ENCODE measurements at regions not wholly inside any gene's neighbourhood (a gene's known extent, or its start where the extent isn't known, plus 50 kb on each side); places are given as distances from the start of the nearest gene placed in this dataset.

GRCh38 chr16:72434159-72434558, 262.2 kb upstream of the PMFBP1 start:
- intact Hi-C loops (cut with micrococcal nuclease): no loop called here
- Mint-ChIP-seq H3K27me3 (ENCODE audit: low read depth in 2 of 2) (no peaks in the 10 kb centered on the region), H3K36me3 (peaks cover 29% of the 10 kb centered on the region), H3K27ac (no peak overlapping the region), H3K4me1 (no peaks in the 10 kb centered on the region), H3K4me3 (no peak overlapping the region), H3K9me3 (peaks cover 8 to 17% of the 10 kb centered on the region in 2 donors)
- H3K4me3 ChIP-seq (ENCODE audit: low read length): no peak overlapping the region
- no peak for TF ChIP-seq CTCF (IDR thresholded peaks at IDR 0.05)
- no peak overlapping the region for H3K27ac ChIP-seq (ENCODE audit: low read length)
- DNase-seq: peak in 1 of 2 donors; percentile 8
- H3K9me3 ChIP-seq (ENCODE audit: control insufficient read depth, insufficient read depth, low read length): no peaks in the 10 kb centered on the region
- 100% methylated on average over 2 of the region's 2 CpGs for WGBS (ENCODE audit: insufficient coverage)
- no peak for ATAC-seq
- no peaks in the 10 kb centered on the region for H3K4me1 ChIP-seq (ENCODE audit: control insufficient read depth, insufficient read depth, low read length)
- H3K36me3 ChIP-seq (ENCODE audit: control insufficient read depth, insufficient read depth, low read length): no peaks in the 10 kb centered on the region
- H3K27me3 ChIP-seq (ENCODE audit: control insufficient read depth, insufficient read depth, low read length): no peaks in the 10 kb centered on the region

- no peak overlapping the region for H3K4me3 ChIP-seq (ENCODE audit: low read length)
- WGBS (ENCODE audit: insufficient coverage): 88% methylated on average over 1 of the region's 2 CpGs
Measured at GRCh38 chr16:72430121-72430520, 258.2 kb upstream of the PMFBP1 start.

GRCh38 chr16:72429671-72430081, 257.7 kb upstream of the PMFBP1 start:
- H3K36me3 ChIP-seq (ENCODE audit: control insufficient read depth, insufficient read depth, low read length): no peaks in the 10 kb centered on the region
- no peaks in the 10 kb centered on the region for H3K9me3 ChIP-seq (ENCODE audit: control insufficient read depth, insufficient read depth, low read length)
- ATAC-seq (no peak), DNase-seq (no peak)
- H3K36me3 Mint-ChIP-seq: peaks cover 15% of the 10 kb centered on the region
- no peaks in the 10 kb centered on the region for H3K27me3 ChIP-seq (ENCODE audit: control insufficient read depth, insufficient read depth, low read length)
- H3K4me1 Mint-ChIP-seq: no peaks in the 10 kb centered on the region
- TF ChIP-seq CTCF (IDR thresholded peaks at IDR 0.05): no peak
- H3K27ac ChIP-seq (ENCODE audit: low read length): no peak overlapping the region
- H3K4me3 ChIP-seq (ENCODE audit: low read length): no peak overlapping the region
- H3K27ac Mint-ChIP-seq: no peak overlapping the region
- no peak overlapping the region for H3K4me3 Mint-ChIP-seq
- peaks cover 6 to 10% of the 10 kb centered on the region in 2 donors for H3K9me3 Mint-ChIP-seq
- H3K4me1 ChIP-seq (ENCODE audit: control insufficient read depth, insufficient read depth, low read length): no peaks in the 10 kb centered on the region
- no peaks in the 10 kb centered on the region for H3K27me3 Mint-ChIP-seq (ENCODE audit: low read depth in 2 of 2)
- 93% methylated on average over 5 of the region's 5 CpGs for WGBS (ENCODE audit: insufficient coverage)
- intact Hi-C loops (cut with micrococcal nuclease): no loop called here

More at GRCh38 chr16:72430121-72430520, 258.2 kb upstream of the PMFBP1 start:
- ATAC-seq: no peak
- Histone ChIP-seq H3K9me3 (ENCODE audit: control insufficient read depth, insufficient read depth, low read length) (no peaks in the 10 kb centered on the region), H3K27me3 (ENCODE audit: control insufficient read depth, insufficient read depth, low read length) (no peaks in the 10 kb centered on the region), H3K36me3 (ENCODE audit: control insufficient read depth, insufficient read depth, low read length) (no peaks in the 10 kb centered on the region), H3K4me1 (ENCODE audit: control insufficient read depth, insufficient read depth, low read length) (no peaks in the 10 kb centered on the region), H3K27ac (ENCODE audit: low read length) (no peak overlapping the region)
- H3K9me3 Mint-ChIP-seq: peaks cover 8 to 12% of the 10 kb centered on the region in 2 donors
- intact Hi-C loops (cut with micrococcal nuclease): no loop called here
- no peak overlapping the region for H3K4me3 Mint-ChIP-seq
- no peak for DNase-seq
- H3K27me3 Mint-ChIP-seq (ENCODE audit: low read depth in 2 of 2): no peaks in the 10 kb centered on the region
- H3K36me3 Mint-ChIP-seq: peaks cover 16% of the 10 kb centered on the region
- no peak overlapping the region for H3K27ac Mint-ChIP-seq
- no peaks in the 10 kb centered on the region for H3K4me1 Mint-ChIP-seq
- TF ChIP-seq CTCF (IDR thresholded peaks at IDR 0.05): no peak

GRCh38 chr16:72428681-72429376, 256.9 kb upstream of the PMFBP1 start:
- H3K36me3 ChIP-seq (ENCODE audit: control insufficient read depth, insufficient read depth, low read length): no peaks in the 10 kb centered on the region
- no peaks in the 10 kb centered on the region for H3K4me1 ChIP-seq (ENCODE audit: control insufficient read depth, insufficient read depth, low read length)
- no peaks in the 10 kb centered on the region for H3K27me3 Mint-ChIP-seq (ENCODE audit: low read depth in 2 of 2)
- no peak for ATAC-seq
- H3K4me3 Mint-ChIP-seq: no peak overlapping the region
- H3K27me3 ChIP-seq (ENCODE audit: control insufficient read depth, insufficient read depth, low read length): no peaks in the 10 kb centered on the region
- WGBS (ENCODE audit: insufficient coverage): 91% methylated on average over 8 of the region's 9 CpGs
- no peaks in the 10 kb centered on the region for H3K9me3 ChIP-seq (ENCODE audit: control insufficient read depth, insufficient read depth, low read length)
- TF ChIP-seq CTCF (IDR thresholded peaks at IDR 0.05): no peak
- intact Hi-C loops (cut with micrococcal nuclease): no loop called here
- H3K27ac ChIP-seq (ENCODE audit: low read length): no peak overlapping the region
- no peak for DNase-seq
- peaks cover 2 to 5% of the 10 kb centered on the region in 2 donors for H3K9me3 Mint-ChIP-seq
- no peaks in the 10 kb centered on the region for H3K4me1 Mint-ChIP-seq
- H3K27ac Mint-ChIP-seq: no peak overlapping the region
- H3K36me3 Mint-ChIP-seq: peaks cover 15% of the 10 kb centered on the region
- H3K4me3 ChIP-seq (ENCODE audit: low read length): no peak overlapping the region
